Tibial artery (tissue), 4 donors: ENCODE measurements at regions not wholly inside any gene's neighbourhood (a gene's known extent, or its start where the extent isn't known, plus 50 kb on each side); places are given as distances from the start of the nearest gene placed in this dataset.
A peak's percentile ranks its signal among the peaks of the same experiment; 100 is the strongest.
"Not testable (repeated sequence)": the region's sequence is repeated elsewhere in the genome, so short reads cannot be mapped to it uniquely, and the experiment has no call there.

Experiments
- DNase-seq, 2 donors: peaks; one replicate each; pipeline ENCODE4 v3.0.0-alpha.2; 2019
- H3K27ac ChIP-seq, 2 donors: fragments of 200-600 bp; sonication (generic) in 1 of 2; 1 replicate in 1 of 2; 2 replicates in 1 of 2; pipeline ENCODE4 v1.5.1; 2018 to 2019; ENCODE audit warnings: mild to moderate bottlenecking in 1 of 2
- H3K27me3 ChIP-seq, 2 donors: fragments of 200-600 bp; sonication (generic) in 1 of 2; one replicate each; pipeline versions ENCODE4 v1.5.1 to v1.6.0; 2016 to 2019
- H3K36me3 ChIP-seq, 3 donors: fragments of 200-600 bp; sonication (generic) in 2 of 3; one replicate each; pipeline ENCODE4 v1.5.1; 2016 to 2019; ENCODE audit warnings: mild to moderate bottlenecking in 2 of 3
- H3K4me1 ChIP-seq, 4 donors: fragments of 200-600 bp; sonication (generic) in 2 of 4; 1 replicate in 3 of 4; 2 replicates in 1 of 4; pipeline ENCODE4 v1.5.1; 2016 to 2019
- H3K4me3 ChIP-seq, 2 donors: fragments of 200-600 bp; sonication (generic) in 1 of 2; 1 replicate in 1 of 2; 2 replicates in 1 of 2; pipeline ENCODE4 v1.5.1; 2018 to 2019; ENCODE audit warnings: mild to moderate bottlenecking in 2 of 2
- H3K9me3 ChIP-seq, 3 donors: fragments of 200-600 bp; sonication (generic) in 1 of 3; one replicate each; pipeline ENCODE4 v1.5.1; 2016 to 2019
- intact Hi-C: fragments of 100-400 bp; cut with DNase I; formaldehyde crosslinking; loops from one replicate; pipeline ENCODE4 v1.15.0; 2023; ENCODE audit warnings: low total_unique reads
- TF ChIP-seq, protein P1 (sequence below), 2 experiments: fragments of 200-600 bp in 1 of 2; fragments of 450-650 bp in 1 of 2; IDR thresholded peaks; one replicate each; pipeline ENCODE4 v1.5.1; 2017 to 2019; ENCODE audit warnings: antibody characterized with exemption in 2 of 2, mild to moderate bottlenecking in 1 of 2, moderate library complexity in 1 of 2

DNA sequence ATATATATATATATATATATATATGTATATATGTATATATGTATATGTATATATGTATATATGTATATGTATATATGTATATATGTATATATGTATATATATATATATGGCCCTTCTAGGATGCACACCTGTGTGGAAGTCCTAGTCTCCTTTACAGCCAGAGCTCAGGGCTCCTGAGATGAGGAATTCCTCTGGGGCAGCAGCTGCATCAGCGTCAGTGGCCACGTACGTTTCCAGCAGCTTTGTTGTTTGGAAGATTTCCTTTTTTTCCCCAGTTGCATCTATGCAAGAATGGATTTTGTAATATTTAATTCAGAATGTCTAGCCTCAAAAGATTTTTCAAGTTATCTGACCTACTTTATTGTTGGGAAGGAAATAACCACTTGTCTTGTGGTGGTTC lies 68.6 kb downstream of the TNFAIP2 start:
- H3K27me3 ChIP-seq: peaks cover 0 to 39% of the 10 kb centered on the region in 2 donors
- H3K4me3 ChIP-seq: no peak overlapping the region
- no peaks in the 10 kb centered on the region for H3K9me3 ChIP-seq
- no peaks in the 10 kb centered on the region for H3K36me3 ChIP-seq
- TF ChIP-seq, protein P1, sequence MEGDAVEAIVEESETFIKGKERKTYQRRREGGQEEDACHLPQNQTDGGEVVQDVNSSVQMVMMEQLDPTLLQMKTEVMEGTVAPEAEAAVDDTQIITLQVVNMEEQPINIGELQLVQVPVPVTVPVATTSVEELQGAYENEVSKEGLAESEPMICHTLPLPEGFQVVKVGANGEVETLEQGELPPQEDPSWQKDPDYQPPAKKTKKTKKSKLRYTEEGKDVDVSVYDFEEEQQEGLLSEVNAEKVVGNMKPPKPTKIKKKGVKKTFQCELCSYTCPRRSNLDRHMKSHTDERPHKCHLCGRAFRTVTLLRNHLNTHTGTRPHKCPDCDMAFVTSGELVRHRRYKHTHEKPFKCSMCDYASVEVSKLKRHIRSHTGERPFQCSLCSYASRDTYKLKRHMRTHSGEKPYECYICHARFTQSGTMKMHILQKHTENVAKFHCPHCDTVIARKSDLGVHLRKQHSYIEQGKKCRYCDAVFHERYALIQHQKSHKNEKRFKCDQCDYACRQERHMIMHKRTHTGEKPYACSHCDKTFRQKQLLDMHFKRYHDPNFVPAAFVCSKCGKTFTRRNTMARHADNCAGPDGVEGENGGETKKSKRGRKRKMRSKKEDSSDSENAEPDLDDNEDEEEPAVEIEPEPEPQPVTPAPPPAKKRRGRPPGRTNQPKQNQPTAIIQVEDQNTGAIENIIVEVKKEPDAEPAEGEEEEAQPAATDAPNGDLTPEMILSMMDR (IDR thresholded peaks at IDR 0.05): no peak
- no peak for DNase-seq
- H3K4me1 ChIP-seq: peaks cover 0 to 9% (median 7%) of the 10 kb centered on the region in 4 donors
- no peak overlapping the region for H3K27ac ChIP-seq
- intact Hi-C loops: no loop called here

DNA sequence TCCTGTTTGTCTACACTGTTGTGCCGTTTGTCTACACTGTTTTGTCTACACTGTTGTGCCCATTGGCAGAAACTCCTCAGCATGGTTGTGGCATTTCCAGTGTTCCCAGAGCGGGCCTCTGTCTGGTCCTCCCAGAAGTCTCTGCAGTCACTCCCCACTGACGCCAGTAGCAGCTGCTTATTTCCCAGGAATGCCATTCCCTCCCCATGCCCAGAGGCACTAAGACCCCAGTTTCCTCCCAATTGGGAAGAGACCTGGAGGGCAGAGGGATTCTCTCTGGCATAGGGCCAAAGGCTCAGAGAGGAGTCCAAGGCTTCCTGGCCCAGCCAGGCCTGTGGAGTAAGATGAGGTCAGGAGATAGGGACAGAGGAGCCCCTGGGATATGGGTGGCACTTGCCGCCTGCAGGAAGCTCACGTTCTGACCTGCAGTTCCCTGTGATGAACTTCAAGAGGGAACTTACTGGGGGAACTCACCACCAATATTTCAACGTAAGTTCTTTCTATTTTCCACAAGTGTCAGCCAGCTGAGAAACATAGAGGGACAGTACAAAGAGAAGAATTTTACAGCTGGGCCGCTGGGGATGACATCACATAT lies 69.1 kb downstream of the TNFAIP2 start:
- intact Hi-C loops: no loop called here
- TF ChIP-seq, protein P1 (IDR thresholded peaks at IDR 0.05): no peak
- DNase-seq: no peak
- H3K9me3 ChIP-seq: no peaks in the 10 kb centered on the region
- H3K27ac ChIP-seq: no peak overlapping the region
- no peak overlapping the region for H3K4me3 ChIP-seq
- peaks cover 0 to 9% (median 7%) of the 10 kb centered on the region in 4 donors for H3K4me1 ChIP-seq
- H3K36me3 ChIP-seq: no peaks in the 10 kb centered on the region
- peaks cover 0 to 34% of the 10 kb centered on the region in 2 donors for H3K27me3 ChIP-seq

DNA sequence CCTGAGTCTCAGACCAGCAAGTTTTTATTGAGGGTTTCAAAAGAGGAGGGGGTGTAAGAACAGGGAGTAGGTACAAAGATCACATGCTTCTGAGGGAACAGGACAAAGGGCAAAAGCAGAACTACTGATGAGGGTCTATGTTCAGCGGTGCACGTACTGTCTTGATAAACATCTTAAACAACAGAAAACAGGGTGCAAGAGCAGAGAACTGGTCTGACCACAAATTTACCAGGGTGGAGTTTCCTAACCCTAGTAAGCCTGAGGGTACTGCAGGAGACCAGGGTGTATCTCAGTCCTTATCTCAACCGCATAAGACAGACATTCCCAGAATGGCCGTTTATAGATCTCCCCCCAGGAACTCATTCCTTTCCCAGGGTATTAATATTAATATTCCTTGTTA lies 69.6 kb downstream of the TNFAIP2 start:
- H3K27me3 ChIP-seq: peaks cover 0 to 29% of the 10 kb centered on the region in 2 donors
- H3K27ac ChIP-seq, H3K9me3 ChIP-seq, H3K36me3 ChIP-seq, H3K4me1 ChIP-seq, intact Hi-C loops, H3K4me3 ChIP-seq: not testable (repeated sequence)
- DNase-seq: peak in 1 of 2 donors; percentile 10

DNA sequence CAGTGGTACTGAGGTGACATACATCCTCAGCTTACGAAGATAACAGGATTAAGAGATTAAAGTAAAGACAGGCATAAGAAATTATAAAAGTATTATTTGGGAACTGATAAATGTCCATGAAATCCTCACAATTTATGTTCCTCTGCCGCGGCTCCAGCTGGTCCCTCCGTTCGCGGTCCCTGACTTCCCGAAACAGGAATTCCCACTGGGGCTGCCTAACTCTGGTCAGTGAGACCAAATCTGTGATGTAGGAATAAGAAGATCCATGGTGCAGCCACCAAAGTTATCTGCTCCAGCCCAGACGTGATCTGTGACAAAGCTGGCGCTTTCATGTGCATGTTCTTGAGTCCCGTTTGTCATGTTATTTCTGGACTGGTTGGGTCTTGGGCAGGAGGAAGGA lies 70.2 kb downstream of the TNFAIP2 start:
- H3K4me1 ChIP-seq, DNase-seq, H3K36me3 ChIP-seq, intact Hi-C loops, H3K27ac ChIP-seq, H3K4me3 ChIP-seq, H3K9me3 ChIP-seq: not testable (repeated sequence)
- H3K27me3 ChIP-seq: peaks cover 0 to 24% of the 10 kb centered on the region in 2 donors

DNA sequence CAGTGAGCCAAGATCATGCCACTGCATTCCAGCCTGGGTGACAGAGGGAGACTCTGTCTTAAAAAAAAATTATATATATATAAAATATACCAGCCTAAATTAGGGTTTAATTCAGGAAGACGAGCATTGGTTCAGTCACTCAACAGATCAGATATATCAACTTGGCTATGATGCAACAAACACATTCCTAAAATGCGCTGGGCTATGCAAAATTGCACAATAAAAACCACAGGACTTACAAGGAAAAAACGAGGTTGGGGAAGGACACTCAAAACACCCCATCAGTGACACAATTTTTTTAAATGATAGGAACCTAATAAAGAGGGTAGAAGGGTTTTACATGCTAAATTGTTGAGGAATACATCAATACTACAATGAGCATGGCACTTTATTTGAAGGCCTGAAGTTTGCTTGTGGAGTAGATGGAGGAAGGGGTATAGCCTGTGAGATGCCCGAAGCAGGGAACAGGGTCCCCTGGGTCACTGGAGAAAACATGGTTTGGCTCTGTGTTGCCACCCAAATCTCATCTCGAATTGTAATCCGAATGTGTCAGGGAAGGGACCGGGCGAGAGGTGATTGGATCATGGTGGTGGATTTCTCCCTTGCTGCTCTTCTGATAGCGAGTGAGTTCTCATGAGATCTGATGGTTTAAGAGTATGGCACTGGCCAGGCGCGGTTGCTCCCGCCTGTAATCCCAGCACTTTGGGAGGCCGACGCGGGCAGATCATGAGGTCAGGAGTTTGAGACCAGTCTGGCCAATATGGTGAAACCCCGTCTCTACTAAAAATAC lies 71.2 kb downstream of the TNFAIP2 start:
- Histone ChIP-seq H3K36me3 (no peaks in the 10 kb centered on the region), H3K27me3 (peaks cover 0 to 14% of the 10 kb centered on the region in 2 donors), H3K9me3 (no peaks in the 10 kb centered on the region), H3K4me1 (peaks cover 0 to under 1% (median 0%) of the 10 kb centered on the region in 4 donors), H3K4me3 (no peak overlapping the region), H3K27ac (no peak overlapping the region)
- DNase-seq: peak in 1 of 2 donors; percentile 46
- TF ChIP-seq, protein P1 (IDR thresholded peaks at IDR 0.05): no peak
- intact Hi-C loops: no loop called here

DNA sequence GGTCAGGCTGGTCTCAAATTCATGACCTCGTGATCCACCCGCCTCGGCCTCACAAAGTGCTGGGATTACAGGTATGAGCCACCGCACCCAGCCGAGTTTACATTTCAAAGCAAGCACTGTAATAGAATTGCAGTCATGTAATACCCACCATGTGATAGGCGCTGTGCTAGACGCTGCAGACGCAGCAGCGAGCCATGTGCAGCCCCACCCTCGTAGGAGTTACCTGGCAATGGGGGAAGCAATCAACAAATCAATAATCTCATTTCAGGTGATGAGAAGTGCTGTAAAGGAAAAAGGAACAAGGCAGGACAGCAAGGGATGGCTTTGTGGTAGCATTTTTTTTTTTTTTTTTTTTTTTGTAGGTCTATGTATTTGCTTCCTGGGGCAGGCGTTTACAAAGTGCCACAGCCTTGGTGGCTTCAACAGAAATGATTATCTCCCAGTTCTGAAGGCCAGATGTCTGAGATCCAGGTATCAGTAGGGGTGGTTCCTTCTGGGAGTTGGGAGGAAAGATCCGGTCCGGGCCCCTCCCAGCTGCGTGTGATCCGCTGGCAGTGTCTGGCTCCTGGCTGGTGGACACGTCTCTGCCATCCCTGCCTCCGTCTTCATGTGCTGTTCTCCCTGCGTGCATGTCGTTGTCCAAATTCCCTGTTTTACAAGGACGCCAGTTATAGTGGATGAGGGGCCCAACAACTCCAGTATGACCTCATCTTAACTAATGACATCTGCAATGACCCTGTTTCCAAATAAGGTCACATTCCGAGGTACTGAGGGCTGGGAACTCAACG lies 72.8 kb downstream of the TNFAIP2 start:
- Histone ChIP-seq H3K4me3 (no peak overlapping the region), H3K36me3 (no peaks in the 10 kb centered on the region), H3K27me3 (peaks cover 0 to under 1% of the 10 kb centered on the region in 2 donors), H3K4me1 (no peaks in the 10 kb centered on the region), H3K9me3 (no peaks in the 10 kb centered on the region), H3K27ac (no peak overlapping the region)
- intact Hi-C loops: no loop called here
- DNase-seq: no peak
- TF ChIP-seq, protein P1 (IDR thresholded peaks at IDR 0.05): no peak
